GM21360 (cell line): ENCODE measurements at regions not wholly inside any gene's neighbourhood (a gene's known extent, or its start where the extent isn't known, plus 50 kb on each side); places are given as distances from the start of the nearest gene placed in this dataset.

ENCODE experiments used
- ATAC-seq: cut with Tn5 transposase; IDR thresholded peaks from one replicate; pipeline ENCODE4 v1.9.1; 2021; ENCODE audit warnings: mild to moderate bottlenecking, moderate library complexity; ENCODE audit not compliant: unreplicated experiment

DNA sequence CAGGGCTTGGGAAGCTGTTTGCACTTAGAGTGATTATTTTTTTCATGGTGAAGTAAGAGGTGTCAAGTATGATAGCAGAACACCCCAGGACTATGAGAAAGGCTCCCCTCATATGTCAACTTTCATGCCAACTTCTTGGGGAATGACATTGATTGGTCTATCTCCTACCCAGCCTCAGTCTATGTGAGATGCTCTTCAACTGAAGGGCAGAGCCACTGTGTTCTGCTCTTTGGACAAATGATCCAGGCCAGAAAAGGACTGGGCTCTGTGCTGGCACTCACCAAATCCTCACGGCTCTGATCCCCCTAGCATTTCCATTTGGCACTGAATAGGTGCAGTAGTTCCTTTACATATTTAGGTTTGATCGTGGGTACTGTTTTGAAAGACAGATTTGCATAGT, 151.1 kb downstream of the DMRT2 start:
- ATAC-seq = no peak

DNA sequence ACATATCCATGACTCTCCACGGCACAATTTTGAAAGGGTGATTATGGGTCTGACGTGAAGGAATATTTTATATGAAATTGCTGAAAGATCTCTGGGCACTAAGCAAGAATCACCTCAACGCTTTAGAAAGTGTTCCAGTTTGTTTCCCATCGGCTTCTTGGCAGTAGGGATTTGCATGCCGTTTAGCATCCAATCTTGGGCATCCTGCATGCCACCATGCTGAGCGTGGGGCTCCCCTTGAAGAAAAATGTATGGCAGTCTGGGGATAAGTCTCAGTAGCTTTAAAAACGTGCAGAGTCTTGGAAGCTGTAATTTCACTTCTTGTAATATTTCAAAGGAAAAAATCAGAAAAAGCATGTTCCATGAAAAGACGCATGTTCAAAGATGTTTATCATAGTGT, 151.7 kb downstream of the DMRT2 start:
- ATAC-seq = no peak

DNA sequence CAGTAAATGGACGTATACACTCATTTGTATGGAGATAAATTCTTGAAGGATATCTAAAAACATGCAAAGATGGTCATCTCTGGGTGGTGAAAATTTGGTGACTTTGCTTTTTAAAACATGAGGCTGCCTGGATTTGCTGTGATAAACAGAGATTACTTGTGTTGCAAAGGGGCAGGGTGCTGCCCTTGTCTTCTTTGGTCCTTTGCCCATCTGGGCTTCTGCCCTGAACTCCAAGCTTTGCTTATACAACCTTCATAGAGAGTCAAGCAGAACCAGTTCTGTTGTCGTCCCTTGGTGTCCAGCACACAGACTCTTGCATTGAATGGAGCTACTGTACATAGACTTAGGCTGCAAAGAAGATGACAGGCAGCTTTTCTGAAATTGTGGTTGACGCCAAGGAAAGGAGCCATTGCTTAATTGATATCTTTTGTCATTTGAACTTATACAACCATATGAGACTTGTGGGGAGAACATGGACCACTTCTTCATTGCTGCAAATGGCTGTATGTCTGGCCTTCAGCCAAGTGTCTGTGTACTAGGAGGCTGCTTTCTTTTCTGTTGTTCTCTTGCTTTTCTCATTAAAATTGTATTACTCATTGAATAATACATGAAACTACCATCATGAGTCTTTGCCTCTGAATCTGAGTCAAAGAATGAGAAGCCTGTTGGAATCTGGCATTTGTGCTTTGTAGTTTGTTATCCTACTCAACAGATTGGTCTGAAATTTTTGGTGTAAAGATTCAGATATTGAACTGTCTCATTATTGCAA, 152.5 kb downstream of the DMRT2 start:
- no peak for ATAC-seq

DNA sequence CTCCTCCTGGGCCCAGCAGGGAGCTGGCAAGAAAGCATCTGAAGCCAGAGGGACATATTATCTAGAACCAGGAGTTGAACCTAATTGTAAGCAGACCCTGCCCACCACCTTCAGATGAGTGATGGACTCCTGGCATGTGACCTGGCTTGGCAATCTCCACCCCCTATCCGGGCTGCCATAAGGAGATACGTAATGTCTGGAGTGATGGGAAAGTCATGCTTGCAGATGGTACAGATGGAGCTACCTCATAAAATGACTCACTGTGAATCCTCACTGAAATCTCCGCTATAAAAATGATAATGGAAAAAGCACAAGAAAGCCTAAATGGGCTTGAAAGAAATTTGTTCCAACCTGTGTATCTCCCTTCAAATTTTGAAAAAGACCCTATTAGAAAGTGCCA, 157.5 kb downstream of the DMRT2 start:
- ATAC-seq = no peak

DNA sequence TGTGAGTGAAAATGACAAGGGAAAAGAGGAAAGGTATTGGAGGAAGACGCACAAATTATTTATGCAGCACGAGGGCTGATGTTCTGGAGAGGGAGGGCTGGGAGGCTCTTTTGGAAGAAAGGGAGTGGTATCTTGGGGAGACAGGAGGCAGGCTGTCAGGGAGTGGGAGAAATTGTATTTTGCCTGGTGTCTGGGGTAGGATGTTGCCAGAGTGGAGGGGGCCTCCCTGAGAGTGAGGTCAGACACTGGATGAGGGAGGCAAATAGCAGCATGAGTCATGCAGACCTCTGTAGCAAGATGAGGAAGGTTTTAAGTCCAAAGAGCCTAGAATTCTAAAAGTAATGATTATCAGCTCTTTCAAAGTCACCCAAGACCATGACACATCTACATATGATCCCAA, 158.0 kb downstream of the DMRT2 start:
- no peak for ATAC-seq

DNA sequence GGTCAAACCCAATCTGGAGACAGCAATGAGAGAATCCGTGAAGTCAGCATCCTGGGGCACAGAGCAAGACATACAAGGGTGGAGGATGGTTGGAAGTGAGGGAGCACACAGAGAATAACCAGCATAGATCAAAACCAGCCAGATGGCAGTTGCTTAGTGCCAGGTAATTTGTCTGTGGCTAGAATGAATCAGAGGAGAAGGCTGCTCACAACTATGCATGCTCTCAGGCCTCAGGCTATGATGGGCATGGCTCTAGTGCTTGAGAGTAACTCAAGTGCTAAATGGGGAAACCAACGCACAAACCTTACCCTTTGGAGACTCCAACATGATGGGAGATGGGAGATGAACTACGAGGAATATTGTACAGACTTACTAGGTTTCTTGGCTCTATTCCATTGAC, 160.8 kb downstream of the DMRT2 start:
- ATAC-seq = no peak

DNA sequence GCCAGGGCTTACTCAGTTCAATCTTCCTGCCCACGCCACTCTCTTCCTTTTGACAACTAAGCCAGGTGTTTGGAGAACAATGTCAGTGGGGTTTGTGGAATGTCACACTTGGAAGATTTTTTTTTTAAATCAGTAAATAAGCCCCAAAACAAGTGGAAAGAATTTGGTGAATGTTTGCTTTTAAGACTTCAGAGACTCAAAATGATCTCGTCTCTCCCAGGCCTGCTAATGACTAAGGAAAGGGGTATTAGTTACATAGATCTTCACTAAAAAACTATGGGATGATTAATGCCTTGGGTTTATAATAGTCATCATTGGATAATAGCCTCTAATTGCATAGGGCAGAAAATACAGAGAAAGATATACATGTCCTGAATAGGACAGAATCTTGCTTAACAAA, 166.4 kb downstream of the DMRT2 start:
- no peak for ATAC-seq

DNA sequence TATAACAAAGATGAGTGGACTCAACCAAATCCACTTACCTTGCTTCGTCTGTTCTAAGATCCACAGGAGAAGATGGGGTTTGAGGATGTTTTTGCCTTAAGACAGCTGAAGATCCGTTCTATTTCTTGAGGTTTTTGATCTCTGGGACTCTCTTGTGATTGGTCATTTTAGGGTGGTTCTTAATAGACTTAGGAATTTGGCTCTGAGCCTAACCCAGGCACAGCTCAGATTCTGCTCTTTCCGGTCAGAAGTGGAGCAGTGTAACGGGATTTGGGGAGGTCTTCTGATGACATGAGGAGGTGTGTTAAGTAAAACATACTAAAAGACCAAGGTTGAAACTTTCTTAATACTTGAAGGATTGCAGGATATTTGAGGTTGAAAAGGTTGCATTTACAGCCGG, 166.9 kb downstream of the DMRT2 start:
- ATAC-seq = no peak

DNA sequence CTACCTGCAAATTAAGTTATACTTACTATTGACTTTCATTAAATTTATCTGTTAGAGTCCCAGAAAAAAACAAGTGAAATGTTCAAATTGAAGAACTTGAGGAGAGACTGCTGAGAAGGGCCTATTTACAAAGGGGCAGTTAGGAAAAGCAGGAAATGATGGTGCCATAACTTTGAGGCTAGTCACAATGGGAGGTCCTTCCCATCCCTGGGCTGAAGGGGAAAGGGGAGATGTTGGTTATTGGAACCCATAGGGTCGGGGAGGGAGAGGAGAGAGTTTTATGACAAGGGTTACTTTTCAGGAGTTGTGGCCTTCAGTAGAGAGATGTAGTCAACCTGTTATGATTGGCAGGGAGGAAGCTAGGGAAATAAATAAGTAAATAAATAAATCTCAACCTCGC, 169.1 kb downstream of the DMRT2 start:
- no peak for ATAC-seq

DNA sequence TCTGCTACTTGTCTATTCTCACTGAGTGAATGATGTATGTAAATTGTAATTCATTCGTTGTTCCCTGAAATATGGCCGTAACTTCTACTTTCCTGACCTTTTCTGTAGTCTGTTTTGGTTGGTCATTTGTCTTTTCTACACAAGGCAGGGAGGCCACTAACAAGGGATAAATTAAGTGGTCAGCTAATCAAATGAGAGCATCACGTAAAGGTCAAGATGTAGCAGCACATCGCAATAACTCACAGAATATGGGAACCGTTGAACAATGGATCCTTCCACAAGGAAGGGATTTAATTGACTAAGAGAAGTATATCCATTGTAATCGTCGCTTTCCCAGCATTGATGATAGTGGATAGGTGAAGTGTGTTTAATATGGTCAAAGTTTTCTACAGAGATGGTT, 171.1 kb downstream of the DMRT2 start:
- no peak for ATAC-seq

DNA sequence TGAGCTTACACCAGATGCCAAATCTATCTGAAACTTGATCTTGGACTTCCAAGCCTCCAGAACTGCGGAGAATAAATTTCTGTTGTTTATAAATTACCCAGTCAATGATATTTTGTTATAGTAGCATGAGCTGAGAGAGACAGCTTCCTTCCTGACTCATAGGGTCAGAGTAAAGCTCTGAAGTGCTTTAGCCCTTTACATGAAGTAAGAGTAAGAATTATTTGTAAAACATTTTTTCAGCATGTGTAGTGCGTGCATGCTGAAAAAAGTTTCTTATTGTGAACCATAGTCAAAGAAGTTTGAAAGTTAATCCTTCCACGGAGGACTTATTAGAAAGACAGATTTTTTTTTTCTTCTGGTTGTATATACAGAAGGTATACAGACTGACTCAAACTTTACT, 172.4 kb downstream of the DMRT2 start:
- no peak for ATAC-seq

DNA sequence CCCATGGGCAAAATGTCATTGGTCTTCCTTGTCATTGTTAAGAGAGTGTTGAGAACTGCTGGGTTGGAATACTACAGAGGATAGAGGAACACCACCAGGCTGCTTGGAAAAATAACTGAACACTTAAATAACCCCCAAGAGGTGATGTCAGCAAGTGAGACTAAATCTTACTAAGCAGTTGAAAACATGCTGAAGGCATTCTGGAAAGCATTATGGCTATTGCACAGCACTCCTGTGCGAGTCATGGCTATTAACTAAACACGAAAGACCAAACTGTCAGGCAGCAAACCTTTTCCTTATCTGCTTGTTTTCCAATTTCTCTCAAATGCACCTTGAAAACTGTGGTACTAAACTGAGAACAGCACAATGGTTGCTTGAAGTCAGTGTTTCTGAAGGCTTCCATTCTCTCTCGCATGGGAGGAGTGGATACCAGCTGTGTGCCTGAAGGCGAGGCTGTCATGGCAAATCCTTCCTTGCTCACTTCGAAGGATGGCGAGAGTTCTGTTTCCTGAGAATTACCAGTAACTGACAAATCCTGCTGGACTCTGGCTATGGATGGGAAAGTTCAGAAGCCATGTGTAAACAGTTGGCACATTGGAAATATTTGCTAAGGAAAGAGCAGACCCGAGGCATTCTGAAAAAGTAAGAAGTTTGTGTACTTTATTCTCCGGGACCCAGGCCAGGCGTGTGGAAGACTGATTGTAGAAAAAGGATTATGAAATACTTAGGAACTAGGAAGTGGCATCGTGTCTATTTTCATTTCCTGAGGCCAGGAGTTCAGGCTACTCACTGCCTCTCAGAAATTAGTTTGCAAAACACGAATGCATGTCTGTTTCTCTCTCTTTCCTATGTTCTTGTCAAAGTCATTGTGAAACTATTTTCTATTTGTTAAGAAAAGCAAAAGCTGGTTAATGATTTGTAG, 182.1 kb downstream of the DMRT2 start:
- ATAC-seq = no peak

DNA sequence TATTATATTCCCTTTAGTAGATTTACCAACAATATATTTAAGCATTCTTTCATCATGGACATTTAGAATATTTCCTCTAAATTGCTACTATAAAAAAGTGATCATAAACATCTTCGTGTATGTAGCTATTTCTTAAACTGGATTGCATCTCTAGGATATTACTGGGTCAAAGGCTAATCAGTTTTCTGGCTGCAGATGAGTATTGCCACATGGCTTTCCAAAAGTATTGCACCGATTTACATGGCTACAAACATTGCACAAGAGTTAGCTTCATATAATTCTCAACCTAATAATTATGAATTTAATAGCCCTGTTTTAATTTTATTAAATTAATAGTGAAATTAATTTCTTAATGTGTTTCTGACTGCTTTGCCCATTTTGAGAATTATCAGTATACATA, 183.4 kb downstream of the DMRT2 start:
- no peak for ATAC-seq

DNA sequence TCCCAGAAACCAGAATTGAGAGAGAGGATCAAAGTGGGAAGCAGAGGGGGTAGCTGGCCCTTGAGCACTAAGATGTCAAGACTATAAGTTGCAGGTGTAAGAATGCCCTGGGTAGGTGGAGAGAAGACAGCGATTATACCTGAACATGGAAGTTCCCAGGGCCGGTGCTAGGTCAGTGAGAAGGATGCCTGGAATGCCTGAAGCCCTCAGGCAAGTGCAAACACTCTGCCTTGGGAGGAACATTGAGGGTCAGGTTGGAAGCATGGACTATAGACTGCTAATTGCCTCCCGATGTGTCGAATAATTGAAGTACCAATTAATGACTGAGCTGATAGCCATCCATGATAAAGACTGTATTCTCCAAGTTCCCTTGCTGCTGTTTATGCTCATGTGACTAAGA, 185.5 kb downstream of the DMRT2 start:
- no peak for ATAC-seq

DNA sequence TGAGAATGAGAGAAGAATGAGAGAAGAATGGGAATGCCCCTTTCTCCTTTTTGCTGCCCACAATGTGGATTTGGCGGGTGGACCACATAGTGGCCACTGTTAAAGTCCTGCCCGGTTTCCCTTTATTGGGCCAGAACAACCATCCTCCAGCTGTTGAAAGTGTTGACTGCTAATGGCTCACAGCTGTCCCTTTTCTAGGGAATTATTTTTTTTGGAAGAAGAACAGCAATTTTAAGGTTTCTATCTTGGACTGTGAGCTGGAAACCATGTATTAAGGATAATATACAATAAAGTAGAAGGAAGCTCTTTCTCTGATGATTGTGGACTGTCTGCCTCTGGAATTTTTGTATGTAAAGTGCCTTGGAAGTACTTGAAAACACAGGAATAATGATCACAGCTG, 185.9 kb downstream of the DMRT2 start:
- ATAC-seq = no peak

DNA sequence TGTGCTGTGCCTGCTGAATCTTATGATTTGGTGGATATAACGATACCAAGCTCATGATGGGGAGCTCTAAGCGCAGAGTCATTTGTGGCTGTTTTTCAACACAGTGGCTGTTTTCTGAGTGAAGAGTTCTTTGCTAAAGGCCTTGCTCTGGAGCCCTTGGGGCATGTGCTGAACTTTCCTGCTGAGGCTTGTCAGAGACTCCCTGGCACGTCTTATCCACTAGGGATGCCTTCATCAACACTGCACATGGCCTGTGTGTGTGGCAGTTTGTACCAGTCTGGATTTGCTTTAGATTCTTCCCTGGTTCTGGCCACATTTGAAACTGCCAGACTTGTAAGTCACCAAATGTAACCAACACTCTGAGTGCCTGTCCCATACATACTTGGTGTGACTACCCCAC, 188.2 kb downstream of the DMRT2 start:
- no peak for ATAC-seq

DNA sequence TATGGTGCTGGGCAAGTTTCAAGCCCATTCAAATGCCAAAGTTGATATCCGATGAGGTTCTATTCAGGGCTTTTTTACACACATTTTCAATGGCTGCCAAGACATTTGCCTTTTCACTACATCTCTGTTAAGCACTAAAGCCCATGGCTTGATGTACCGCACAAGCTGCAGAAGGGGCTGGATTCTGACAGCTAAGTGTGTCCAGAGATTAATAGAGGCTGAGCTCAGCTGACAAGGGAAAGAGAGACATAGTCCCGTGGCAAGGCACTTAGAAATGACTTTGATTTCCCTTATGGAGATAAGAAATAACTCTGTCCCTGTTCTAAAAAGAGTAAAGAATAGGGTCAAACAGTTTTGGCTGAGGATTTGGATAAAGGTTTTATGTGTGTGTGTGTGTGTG, 198.6 kb downstream of the DMRT2 start:
- no peak for ATAC-seq

DNA sequence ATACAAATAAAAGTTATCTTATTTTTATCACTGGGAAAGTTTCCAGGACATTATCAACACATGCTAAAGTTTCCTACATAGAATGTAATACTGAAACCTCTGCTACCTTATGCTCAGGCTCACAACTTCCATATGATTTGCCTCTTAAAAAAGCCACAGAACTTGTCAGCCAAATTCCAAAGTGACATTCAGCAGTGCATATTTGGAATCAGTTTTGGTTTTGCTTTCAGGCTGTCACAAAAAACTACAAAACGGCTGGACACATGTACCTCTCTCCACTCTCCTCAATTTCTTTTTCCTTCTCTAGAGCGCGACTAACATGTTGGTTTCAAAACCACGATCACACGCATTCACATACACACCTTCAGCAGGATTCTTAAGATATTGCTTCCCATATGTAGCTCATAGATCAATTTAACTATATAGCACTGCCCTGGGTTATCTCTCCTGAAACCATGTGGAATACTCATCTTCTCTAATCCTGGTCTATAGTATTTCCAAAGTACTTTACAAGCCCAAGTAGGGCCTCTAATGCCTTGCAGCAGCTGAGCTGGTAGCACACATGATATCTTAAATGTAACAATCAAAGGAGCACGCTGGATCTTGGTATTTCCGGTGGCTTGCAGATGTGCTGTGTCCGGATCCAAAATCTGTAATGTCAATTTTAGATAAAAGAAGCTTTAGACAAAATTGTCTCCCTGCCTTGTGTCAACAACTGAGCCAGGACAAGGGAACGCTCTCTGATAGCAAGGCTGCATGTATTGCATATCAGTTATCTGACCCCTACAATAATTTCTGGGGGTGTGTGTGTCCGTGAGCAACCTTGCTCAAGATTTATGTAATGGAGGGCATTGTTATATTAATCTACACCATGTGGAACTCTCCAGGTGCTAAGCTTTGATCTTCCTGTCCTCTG, 203.2 kb downstream of the DMRT2 start:
- ATAC-seq = no peak

DNA sequence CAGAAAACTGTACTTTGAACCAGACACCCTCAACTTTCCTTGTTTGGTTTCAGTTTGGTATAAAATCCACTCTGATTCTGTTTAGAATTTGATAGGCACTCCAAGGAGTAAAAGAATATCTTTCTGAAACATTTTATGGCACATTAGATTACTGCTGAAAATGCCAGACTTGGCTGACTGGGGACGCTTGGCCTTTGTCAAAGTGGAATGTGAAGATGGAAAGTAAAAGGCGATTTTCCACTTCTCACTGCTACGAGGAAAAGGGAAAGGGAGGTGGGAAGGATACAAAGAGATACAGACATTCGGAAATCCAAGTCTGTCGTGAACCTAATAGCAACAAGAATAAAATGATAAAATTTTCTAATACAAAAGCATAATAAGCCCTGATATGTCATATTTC, 203.9 kb downstream of the DMRT2 start:
- ATAC-seq = no peak

DNA sequence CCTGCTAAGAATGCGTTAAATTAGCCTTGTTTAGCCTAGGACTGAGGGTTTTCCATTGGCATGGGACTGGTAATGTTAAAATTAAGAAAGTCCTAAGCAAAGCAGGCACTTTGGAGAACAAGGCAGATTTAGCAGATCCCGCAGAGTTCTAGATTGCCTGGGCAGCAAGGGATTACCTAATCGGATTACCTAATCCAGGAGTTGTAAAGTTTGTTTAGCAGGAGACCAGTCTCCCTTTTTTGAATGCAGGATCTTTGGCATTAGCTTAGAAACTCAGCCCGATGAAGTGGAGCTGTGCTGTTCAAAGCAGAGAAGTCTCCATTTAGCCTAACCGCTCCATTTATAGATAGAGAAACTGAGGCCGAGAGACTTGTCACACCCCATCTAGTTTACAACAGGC, 206.0 kb downstream of the DMRT2 start:
- ATAC-seq = no peak

DNA sequence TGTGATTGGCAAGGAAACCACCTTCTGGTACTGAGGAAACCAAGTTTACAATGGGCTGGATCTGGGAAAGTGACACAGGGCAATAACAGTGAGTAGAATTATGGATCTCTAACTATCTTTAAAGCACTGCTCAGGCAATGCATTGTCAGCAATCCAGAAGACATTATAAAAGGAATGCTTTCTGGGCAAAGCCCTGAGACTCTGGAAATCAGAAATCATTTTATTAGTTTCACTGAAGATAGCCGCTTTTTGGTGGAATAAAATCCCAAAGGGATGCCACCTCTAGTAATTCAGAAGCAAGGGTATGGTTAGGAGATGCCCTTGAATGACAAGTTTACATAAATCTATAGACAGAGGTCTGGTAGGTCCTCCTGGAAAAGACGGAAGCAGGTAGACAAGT, 211.1 kb downstream of the DMRT2 start:
- no peak for ATAC-seq
